PC-9 (cell line): ENCODE measurements at regions not wholly inside any gene's neighbourhood (a gene's known extent, or its start where the extent isn't known, plus 50 kb on each side); places are given as distances from the start of the nearest gene placed in this dataset.
"Not testable (repeated sequence)": the region's sequence is repeated elsewhere in the genome, so short reads cannot be mapped to it uniquely, and the experiment has no call there.

Experiments
- BruUV-seq: library from RNA; stranded (reverse); fragments of 400-500 nt; replicated peaks from 2 replicates; lab custom pipeline; 2021; lab: Mats Ljungman, UMichigan
- CTCF ChIA-PET: fragments of 300-600 bp; sonication (Branson Sonifier 250); formaldehyde crosslinking; loops from one replicate; lab custom pipeline; 2022; ENCODE audit warnings: antibody characterized with exemption; lab: Charles Lee
- POLR2A ChIA-PET: fragments of 300-600 bp; sonication (Branson Sonifier 250); formaldehyde crosslinking; loops from one replicate; lab custom pipeline; 2022; ENCODE audit warnings: antibody characterized with exemption; ENCODE audit not compliant: unreplicated experiment; lab: Charles Lee
- DNase-seq, 2 experiments: peaks; one replicate each; pipeline versions ENCODE4 v3.0.0 to v3.0.0-alpha.2; 2015 to 2022; ENCODE audit warnings: mixed read lengths in 1 of 2
- H2AFZ ChIP-seq: fragments of 200-600 bp; sonication (generic); 2 replicates; pipeline ENCODE4 v1.8.1; 2017; ENCODE audit warnings: antibody characterized with exemption
- H3F3A ChIP-seq: fragments of 200-600 bp; sonication (generic); 2 replicates; pipeline ENCODE4 v1.8.1; 2017; ENCODE audit warnings: antibody characterized with exemption, mild to moderate bottlenecking, low read depth; ENCODE audit not compliant: insufficient read depth
- H3K27ac ChIP-seq: fragments of 200-600 bp; sonication (generic); 2 replicates; pipeline ENCODE4 v1.6.1; 2016; ENCODE audit warnings: mixed run types
- H3K27me3 ChIP-seq: fragments of 200-600 bp; sonication (generic); 2 replicates; pipeline ENCODE4 v1.6.1; 2016; ENCODE audit warnings: low read depth, mixed run types; ENCODE audit not compliant: insufficient read depth
- H3K36me3 ChIP-seq: fragments of 200-600 bp; sonication (generic); 2 replicates; pipeline ENCODE4 v1.6.1; 2016; ENCODE audit warnings: low read depth, mixed run types
- H3K4me1 ChIP-seq: fragments of 200-600 bp; sonication (generic); replicated peaks from 2 replicates; pipeline ENCODE4 v1.6.1; 2016; ENCODE audit warnings: mixed run types; ENCODE audit not compliant: insufficient read depth
- H3K4me2 ChIP-seq: fragments of 200-600 bp; sonication (generic); 2 replicates; pipeline ENCODE4 v1.6.1; 2017; ENCODE audit warnings: mixed run types
- H3K4me3 ChIP-seq: fragments of 200-600 bp; sonication (generic); 2 replicates; pipeline ENCODE4 v1.6.1; 2016; ENCODE audit warnings: mixed run types
- H3K79me2 ChIP-seq: fragments of 200-600 bp; sonication (generic); 2 replicates; pipeline ENCODE4 v1.6.1; 2017; ENCODE audit warnings: low read depth, mixed run types
- H3K9me2 ChIP-seq: fragments of 200-600 bp; sonication (generic); 2 replicates; pipeline ENCODE4 v1.8.1; 2017; ENCODE audit warnings: mild to moderate bottlenecking; ENCODE audit not compliant: insufficient read depth
- H3K9me3 ChIP-seq: fragments of 200-600 bp; sonication (generic); 2 replicates; pipeline ENCODE4 v1.8.1; 2016; ENCODE audit warnings: low read depth; ENCODE audit not compliant: insufficient read depth
- H4K20me1 ChIP-seq: fragments of 200-600 bp; sonication (generic); 2 replicates; pipeline ENCODE4 v1.8.1; 2017; ENCODE audit not compliant: insufficient read depth
- intact Hi-C: fragments of 100-400 bp; cut with micrococcal nuclease; formaldehyde crosslinking; loops from one replicate; pipeline ENCODE4 v1.10.0; 2022; ENCODE audit not compliant: unreplicated experiment

DNA sequence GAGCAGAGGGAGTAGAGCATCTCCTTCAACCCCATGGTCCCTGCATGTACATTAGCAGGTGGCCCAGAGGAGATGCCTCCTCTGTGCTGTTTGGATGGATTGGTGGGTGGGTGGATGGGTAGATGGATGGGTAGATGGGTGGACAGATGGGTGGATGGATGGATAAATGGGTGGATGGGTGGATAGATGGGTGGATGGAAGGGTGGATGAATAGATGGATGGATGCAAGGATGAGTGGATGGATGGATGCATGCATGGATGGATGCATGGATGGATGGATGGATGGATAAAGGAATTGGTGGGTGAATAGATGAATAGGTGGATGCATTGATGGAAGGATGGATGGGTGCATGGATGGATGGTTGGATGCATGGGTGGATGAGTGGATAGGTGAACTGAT is 136.5 kb downstream of the NPIPB11 start:
- peak overlapping the region; percentile 89 for H3K27ac ChIP-seq
- DNase-seq, CTCF ChIA-PET, H2AFZ ChIP-seq, intact Hi-C loops, H3K27me3 ChIP-seq, H4K20me1 ChIP-seq, H3K4me3 ChIP-seq, H3K9me3 ChIP-seq, BruUV-seq, H3K9me2 ChIP-seq, H3K36me3 ChIP-seq, POLR2A ChIA-PET: not testable (repeated sequence)
- peak overlapping the region; percentile 56 for H3K4me2 ChIP-seq
- peaks cover 31% of the 10 kb centered on the region for H3F3A ChIP-seq
- H3K79me2 ChIP-seq: peaks cover 15% of the 10 kb centered on the region
- peaks cover 54% of the 10 kb centered on the region for H3K4me1 ChIP-seq

GRCh38 chr16:29269192-29269811 is 137.2 kb downstream of the NPIPB11 start:
- H3K27me3 ChIP-seq, intact Hi-C loops, H2AFZ ChIP-seq, BruUV-seq, H4K20me1 ChIP-seq, CTCF ChIA-PET, H3K4me3 ChIP-seq, H3K9me3 ChIP-seq, POLR2A ChIA-PET, H3K36me3 ChIP-seq, H3K9me2 ChIP-seq: not testable (repeated sequence)
- Histone ChIP-seq H3K4me2 (peak overlapping the region; percentile 56), H3F3A (peaks cover 31% of the 10 kb centered on the region), H3K27ac (peak overlapping the region; percentile 89), H3K4me1 (peaks cover 61% of the 10 kb centered on the region), H3K79me2 (peaks cover 16% of the 10 kb centered on the region)
- DNase-seq: peak; percentile 68 to 76

DNA sequence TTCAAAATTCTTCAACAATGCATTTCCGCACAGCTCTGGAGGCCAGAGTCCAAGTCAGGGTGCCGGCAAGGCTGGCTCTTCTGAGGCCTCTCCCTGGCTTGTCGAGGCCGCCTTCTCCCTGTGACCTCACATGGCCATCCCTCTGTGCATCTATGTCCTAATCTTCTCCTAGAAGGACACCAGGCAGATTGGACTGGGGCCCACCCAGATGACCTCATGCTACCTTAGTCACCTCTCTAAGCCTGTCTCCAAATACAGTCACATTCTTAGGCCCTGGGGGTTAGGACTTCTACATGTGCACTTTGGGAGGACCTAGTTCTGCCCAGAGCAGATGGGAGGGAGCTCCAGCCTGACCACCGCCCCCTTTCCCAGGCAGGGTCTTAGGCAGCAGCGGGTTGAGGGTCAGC is 137.7 kb downstream of the NPIPB11 start:
- BruUV-seq, POLR2A ChIA-PET, H3K36me3 ChIP-seq, H4K20me1 ChIP-seq, intact Hi-C loops, H3K9me2 ChIP-seq, H2AFZ ChIP-seq, H3K9me3 ChIP-seq, H3K27me3 ChIP-seq, H3K4me3 ChIP-seq, CTCF ChIA-PET: not testable (repeated sequence)
- H3K79me2 ChIP-seq: peaks cover 18% of the 10 kb centered on the region
- H3K27ac ChIP-seq: peak overlapping the region; percentile 89
- peaks cover 34% of the 10 kb centered on the region for H3F3A ChIP-seq
- peaks cover 63% of the 10 kb centered on the region for H3K4me1 ChIP-seq
- peak; percentile 75 to 86 for DNase-seq
- peak overlapping the region; percentile 41 for H3K4me2 ChIP-seq

- H3K36me3 ChIP-seq, H3K9me2 ChIP-seq, H3K4me3 ChIP-seq, H2AFZ ChIP-seq, POLR2A ChIA-PET, H4K20me1 ChIP-seq, intact Hi-C loops, DNase-seq, H3K9me3 ChIP-seq, H3K27me3 ChIP-seq, CTCF ChIA-PET: not testable (repeated sequence)
- peaks cover 68% of the 10 kb centered on the region for H3K4me1 ChIP-seq
- H3K4me2 ChIP-seq: peak overlapping the region; percentile 41
- H3F3A ChIP-seq: peaks cover 37% of the 10 kb centered on the region
- peak overlapping the region; percentile 89 for H3K27ac ChIP-seq
- TSS peak; percentile 7 for BruUV-seq
- peaks cover 23% of the 10 kb centered on the region for H3K79me2 ChIP-seq
These were observed 138.2 kb downstream of the NPIPB11 start for GRCh38 chr16:29268348-29268747.

DNA sequence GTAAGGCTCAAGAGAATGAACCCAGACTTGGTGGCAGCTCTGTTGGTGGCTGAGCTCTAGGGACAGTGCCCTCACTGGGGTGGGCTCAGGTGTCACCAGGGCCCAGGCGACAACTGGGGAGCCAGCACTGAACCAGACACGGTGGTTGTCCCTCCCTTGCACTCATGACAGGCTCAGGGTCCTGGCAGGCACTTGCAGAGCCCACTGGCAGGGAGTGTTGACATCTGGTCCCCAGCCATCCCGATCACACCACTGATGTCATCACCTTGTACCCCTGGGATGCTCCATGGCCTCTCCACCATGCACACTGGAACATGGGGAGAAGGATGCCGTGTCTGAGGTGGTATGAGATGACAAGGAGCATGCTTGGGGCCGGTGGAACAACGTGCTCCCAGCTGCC is 138.6 kb downstream of the NPIPB11 start:
- DNase-seq, H2AFZ ChIP-seq, intact Hi-C loops, BruUV-seq, H3K9me2 ChIP-seq, POLR2A ChIA-PET, H4K20me1 ChIP-seq, H3K36me3 ChIP-seq, CTCF ChIA-PET, H3K9me3 ChIP-seq, H3K4me3 ChIP-seq, H3K27me3 ChIP-seq: not testable (repeated sequence)
- Histone ChIP-seq H3K4me2 (peak overlapping the region; percentile 41), H3K79me2 (peaks cover 20% of the 10 kb centered on the region), H3K27ac (peak overlapping the region; percentile 89), H3F3A (peaks cover 32% of the 10 kb centered on the region), H3K4me1 (peaks cover 68% of the 10 kb centered on the region)

GRCh38 chr16:29267055-29267619 is 139.4 kb downstream of the NPIPB11 start:
- H3F3A ChIP-seq: peaks cover 27% of the 10 kb centered on the region
- POLR2A ChIA-PET, H4K20me1 ChIP-seq, DNase-seq, H3K9me3 ChIP-seq, H3K4me3 ChIP-seq, H3K9me2 ChIP-seq, BruUV-seq, intact Hi-C loops, H3K36me3 ChIP-seq, H3K27me3 ChIP-seq, H2AFZ ChIP-seq, CTCF ChIA-PET: not testable (repeated sequence)
- H3K4me2 ChIP-seq: peak overlapping the region; percentile 84
- H3K27ac ChIP-seq: peak overlapping the region; percentile 100
- H3K4me1 ChIP-seq: peaks cover 68% of the 10 kb centered on the region
- peaks cover 21% of the 10 kb centered on the region for H3K79me2 ChIP-seq

GRCh38 chr16:29266612-29267011 is 139.9 kb downstream of the NPIPB11 start:
- peak; percentile 37 to 79 for DNase-seq
- Histone ChIP-seq H3K4me2 (peak overlapping the region; percentile 84), H3K4me1 (peaks cover 66% of the 10 kb centered on the region)

More at GRCh38 chr16:29266612-29267011, 139.9 kb downstream of the NPIPB11 start:
- H4K20me1 ChIP-seq, BruUV-seq, H3K9me3 ChIP-seq, H3K36me3 ChIP-seq, H3K9me2 ChIP-seq, CTCF ChIA-PET, POLR2A ChIA-PET, intact Hi-C loops, H2AFZ ChIP-seq, H3K4me3 ChIP-seq, H3K27me3 ChIP-seq: not testable (repeated sequence)
- H3K27ac ChIP-seq: peak overlapping the region; percentile 100
- H3K79me2 ChIP-seq: peaks cover 21% of the 10 kb centered on the region
- peaks cover 27% of the 10 kb centered on the region for H3F3A ChIP-seq
